Neural progenitor cell (in vitro differentiated cells): ENCODE measurements at regions not wholly inside any gene's neighbourhood (a gene's known extent, or its start where the extent isn't known, plus 50 kb on each side); places are given as distances from the start of the nearest gene placed in this dataset.
A peak's percentile ranks its signal among the peaks of the same experiment; 100 is the strongest.

Experiments
- DNase-seq: peaks from one replicate; pipeline ENCODE4 v3.0.0-alpha.2; 2016; ENCODE audit warnings: low spot score
- H2AFZ ChIP-seq: fragments of 200-600 bp; sonication (generic); replicated peaks from 2 replicates; pipeline ENCODE4 v1.6.1; 2016; ENCODE audit warnings: antibody characterized with exemption
- H3F3A ChIP-seq: fragments of 200-600 bp; sonication (generic); 2 replicates; pipeline ENCODE4 v1.6.1; 2016; ENCODE audit warnings: antibody characterized with exemption, low read depth
- H3K27ac ChIP-seq: fragments of 200-600 bp; sonication (generic); 2 replicates; pipeline ENCODE4 v1.5.1; 2016; ENCODE audit warnings: mild to moderate bottlenecking
- H3K27me3 ChIP-seq: fragments of 200-600 bp; sonication (generic); 2 replicates; pipeline ENCODE4 v1.6.1; 2016; ENCODE audit warnings: mild to moderate bottlenecking, moderate library complexity
- H3K36me3 ChIP-seq: fragments of 200-600 bp; sonication (generic); 2 replicates; pipeline ENCODE4 v1.5.1; 2016
- H3K4me1 ChIP-seq: fragments of 200-600 bp; sonication (generic); 2 replicates; pipeline ENCODE4 v1.6.1; 2016; ENCODE audit warnings: mixed run types
- H3K4me2 ChIP-seq: fragments of 200-600 bp; sonication (generic); 2 replicates; pipeline ENCODE4 v1.6.1; 2016
- H3K4me3 ChIP-seq: fragments of 200-600 bp; sonication (generic); 2 replicates; pipeline ENCODE4 v1.5.1; 2016
- H3K79me2 ChIP-seq: fragments of 200-600 bp; sonication (generic); 2 replicates; pipeline ENCODE4 v1.6.1; 2016; ENCODE audit warnings: low read depth
- H3K9ac ChIP-seq: fragments of 200-600 bp; sonication (generic); 2 replicates; pipeline ENCODE4 v1.6.1; 2016
- H3K9me3 ChIP-seq: fragments of 200-600 bp; sonication (generic); 2 replicates; pipeline ENCODE4 v1.5.1; 2016; ENCODE audit warnings: low read depth
- H4K20me1 ChIP-seq: fragments of 200-600 bp; sonication (generic); 2 replicates; pipeline ENCODE4 v1.6.1; 2016; ENCODE audit warnings: low read depth
- H3K27ac Mint-ChIP-seq: 3 replicates; pipeline ENCODE4 v1.8.0; 2021; ENCODE audit warnings: mixed read lengths
- H3K27me3 Mint-ChIP-seq: 2 replicates; pipeline ENCODE4 v1.8.0; 2022; ENCODE audit warnings: low read depth, mild to moderate bottlenecking, inconsistent platforms, moderate library complexity, mixed read lengths; ENCODE audit not compliant: insufficient read depth
- H3K36me3 Mint-ChIP-seq: 3 replicates; pipeline ENCODE4 v1.8.0; 2021; ENCODE audit warnings: mixed read lengths
- H3K4me1 Mint-ChIP-seq: 3 replicates; pipeline ENCODE4 v1.8.0; 2021; ENCODE audit warnings: mixed read lengths
- H3K4me3 Mint-ChIP-seq: 3 replicates; pipeline ENCODE4 v1.8.0; 2021; ENCODE audit warnings: mild to moderate bottlenecking, moderate library complexity, mixed read lengths
- H3K9me3 Mint-ChIP-seq: 3 replicates; pipeline ENCODE4 v1.8.0; 2020; ENCODE audit warnings: mixed read lengths
- CTCF ChIP-seq: fragments of 200-600 bp; sonication (generic); IDR thresholded peaks from 2 replicates; pipeline ENCODE4 v1.5.1; 2017; ENCODE audit warnings: antibody characterized with exemption, mild to moderate bottlenecking
- EZH2 ChIP-seq: fragments of 200-600 bp; sonication (generic); IDR thresholded peaks from 2 replicates; pipeline ENCODE4 v1.6.1; 2017; ENCODE audit warnings: antibody characterized with exemption, mild to moderate bottlenecking, moderate library complexity
- EZH2phosphoT487 ChIP-seq: fragments of 200-600 bp; sonication (generic); IDR thresholded peaks from 2 replicates; pipeline ENCODE4 v1.6.1; 2017; ENCODE audit warnings: antibody characterized with exemption

- H3K36me3 ChIP-seq, result no peaks in the 10 kb centered on the region
- no peaks in the 10 kb centered on the region for H3K27me3 ChIP-seq
- no peaks in the 10 kb centered on the region for H3K9me3 ChIP-seq
- no peak overlapping the region for H3K9ac ChIP-seq
- H3K4me3 Mint-ChIP-seq, result no peak overlapping the region
- no peak for TF ChIP-seq CTCF
- TF ChIP-seq EZH2phosphoT487, result no peak
- no peak for TF ChIP-seq EZH2
- H3K79me2 ChIP-seq, result no peaks in the 10 kb centered on the region
- H3K27ac Mint-ChIP-seq, result no peak overlapping the region
- no peak for DNase-seq
- no peaks in the 10 kb centered on the region for H3K9me3 Mint-ChIP-seq
- H2AFZ ChIP-seq, result no peak overlapping the region
- peaks cover 43% of the 10 kb centered on the region for H3K4me1 Mint-ChIP-seq
- no peak overlapping the region for H3K4me2 ChIP-seq
- no peaks in the 10 kb centered on the region for H3K27me3 Mint-ChIP-seq
- H3K27ac ChIP-seq, result no peak overlapping the region
- no peaks in the 10 kb centered on the region for H3K4me1 ChIP-seq
- H3F3A ChIP-seq, result no peaks in the 10 kb centered on the region
- no peak overlapping the region for H3K4me3 ChIP-seq
- no peaks in the 10 kb centered on the region for H4K20me1 ChIP-seq
- no peaks in the 10 kb centered on the region for H3K36me3 Mint-ChIP-seq
Observed at GRCh38 chr12:58298803-58299202, 357.4 kb downstream of the ATP23 start.

GRCh38 chr12:58299371-58299770, 358.0 kb downstream of the ATP23 start:
- Mint-ChIP-seq H3K9me3 (no peaks in the 10 kb centered on the region), H3K27me3 (no peaks in the 10 kb centered on the region), H3K27ac (no peak overlapping the region), H3K4me1 (peaks cover 43% of the 10 kb centered on the region), H3K36me3 (no peaks in the 10 kb centered on the region), H3K4me3 (no peak overlapping the region)
- Histone ChIP-seq H3K9ac (no peak overlapping the region), H2AFZ (no peak overlapping the region), H3K36me3 (no peaks in the 10 kb centered on the region), H3K79me2 (no peaks in the 10 kb centered on the region), H3K4me1 (no peaks in the 10 kb centered on the region), H3K4me2 (no peak overlapping the region), H3K27ac (no peak overlapping the region), H3K27me3 (no peaks in the 10 kb centered on the region), H3K9me3 (no peaks in the 10 kb centered on the region), H3K4me3 (no peak overlapping the region), H3F3A (no peaks in the 10 kb centered on the region), H4K20me1 (no peaks in the 10 kb centered on the region)
- TF ChIP-seq EZH2phosphoT487 (no peak), CTCF (no peak), EZH2 (no peak)
- no peak for DNase-seq

GRCh38 chr12:58301038-58301729, 359.8 kb downstream of the ATP23 start:
- H3K9ac ChIP-seq, result no peak overlapping the region
- H3K79me2 ChIP-seq, result no peaks in the 10 kb centered on the region
- H2AFZ ChIP-seq, result no peak overlapping the region
- H3K4me1 ChIP-seq, result no peaks in the 10 kb centered on the region
- no peak overlapping the region for H3K4me2 ChIP-seq
- H3K9me3 Mint-ChIP-seq, result peaks cover 2% of the 10 kb centered on the region
- no peaks in the 10 kb centered on the region for H3K36me3 ChIP-seq
- H3K27ac Mint-ChIP-seq, result peak overlapping the region; percentile 25
- no peak for DNase-seq
- no peaks in the 10 kb centered on the region for H3K9me3 ChIP-seq
- H3F3A ChIP-seq, result no peaks in the 10 kb centered on the region
- H3K27me3 Mint-ChIP-seq, result no peaks in the 10 kb centered on the region
- no peaks in the 10 kb centered on the region for H3K36me3 Mint-ChIP-seq
- TF ChIP-seq EZH2, result no peak
- no peak for TF ChIP-seq EZH2phosphoT487
- TF ChIP-seq CTCF, result no peak
- H3K27ac ChIP-seq, result no peak overlapping the region
- H3K4me1 Mint-ChIP-seq, result peaks cover 39% of the 10 kb centered on the region
- H4K20me1 ChIP-seq, result no peaks in the 10 kb centered on the region
- H3K4me3 Mint-ChIP-seq, result peak overlapping the region; percentile 41
- H3K27me3 ChIP-seq, result no peaks in the 10 kb centered on the region
- no peak overlapping the region for H3K4me3 ChIP-seq
